Osteocyte (in vitro differentiated cells): ENCODE measurements at regions not wholly inside any gene's neighbourhood (a gene's known extent, or its start where the extent isn't known, plus 50 kb on each side); places are given as distances from the start of the nearest gene placed in this dataset.

ENCODE experiments used
- DNase-seq: peaks from one replicate; pipeline ENCODE4 v3.0.0; 2021; ENCODE audit warnings: mixed read lengths; ENCODE audit not compliant: unreplicated experiment; ENCODE audit errors: extremely low spot score
- H3K27ac Mint-ChIP-seq: one replicate; pipeline ENCODE4 v1.8.0; 2021; ENCODE audit warnings: mild to moderate bottlenecking, mixed read lengths; ENCODE audit not compliant: unreplicated experiment
- H3K27me3 Mint-ChIP-seq: one replicate; pipeline ENCODE4 v1.8.0; 2021; ENCODE audit warnings: mixed read lengths; ENCODE audit not compliant: unreplicated experiment
- H3K36me3 Mint-ChIP-seq: one replicate; pipeline ENCODE4 v1.8.0; 2021; ENCODE audit warnings: mixed read lengths; ENCODE audit not compliant: unreplicated experiment
- H3K4me1 Mint-ChIP-seq: one replicate; pipeline ENCODE4 v1.8.0; 2021; ENCODE audit warnings: mixed read lengths; ENCODE audit not compliant: unreplicated experiment
- H3K4me3 Mint-ChIP-seq: one replicate; pipeline ENCODE4 v1.8.0; 2021; ENCODE audit warnings: mild to moderate bottlenecking, moderate library complexity, mixed read lengths; ENCODE audit not compliant: unreplicated experiment
- H3K9me3 Mint-ChIP-seq: one replicate; pipeline ENCODE4 v1.8.0; 2021; ENCODE audit warnings: mixed read lengths; ENCODE audit not compliant: unreplicated experiment
- TF ChIP-seq, protein P1 (sequence below): fragments of 200-600 bp; sonication (generic); IDR thresholded peaks from 2 replicates; pipeline ENCODE4 v1.5.0; 2021; ENCODE audit warnings: antibody characterized with exemption, mild to moderate bottlenecking, moderate library complexity

- H3K36me3 Mint-ChIP-seq, result no peaks in the 10 kb centered on the region
- DNase-seq, result no peak
- TF ChIP-seq, protein P1, sequence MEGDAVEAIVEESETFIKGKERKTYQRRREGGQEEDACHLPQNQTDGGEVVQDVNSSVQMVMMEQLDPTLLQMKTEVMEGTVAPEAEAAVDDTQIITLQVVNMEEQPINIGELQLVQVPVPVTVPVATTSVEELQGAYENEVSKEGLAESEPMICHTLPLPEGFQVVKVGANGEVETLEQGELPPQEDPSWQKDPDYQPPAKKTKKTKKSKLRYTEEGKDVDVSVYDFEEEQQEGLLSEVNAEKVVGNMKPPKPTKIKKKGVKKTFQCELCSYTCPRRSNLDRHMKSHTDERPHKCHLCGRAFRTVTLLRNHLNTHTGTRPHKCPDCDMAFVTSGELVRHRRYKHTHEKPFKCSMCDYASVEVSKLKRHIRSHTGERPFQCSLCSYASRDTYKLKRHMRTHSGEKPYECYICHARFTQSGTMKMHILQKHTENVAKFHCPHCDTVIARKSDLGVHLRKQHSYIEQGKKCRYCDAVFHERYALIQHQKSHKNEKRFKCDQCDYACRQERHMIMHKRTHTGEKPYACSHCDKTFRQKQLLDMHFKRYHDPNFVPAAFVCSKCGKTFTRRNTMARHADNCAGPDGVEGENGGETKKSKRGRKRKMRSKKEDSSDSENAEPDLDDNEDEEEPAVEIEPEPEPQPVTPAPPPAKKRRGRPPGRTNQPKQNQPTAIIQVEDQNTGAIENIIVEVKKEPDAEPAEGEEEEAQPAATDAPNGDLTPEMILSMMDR, result no peak
- H3K27ac Mint-ChIP-seq, result no peak overlapping the region
- H3K27me3 Mint-ChIP-seq, result no peaks in the 10 kb centered on the region
- H3K4me1 Mint-ChIP-seq, result no peaks in the 10 kb centered on the region
- peaks cover 49% of the 10 kb centered on the region for H3K9me3 Mint-ChIP-seq
- H3K4me3 Mint-ChIP-seq, result no peak overlapping the region
Measured at GRCh38 chr1:34306568-34306967, 129.9 kb downstream of the C1orf94 start.

GRCh38 chr1:34312359-34312758 lies 135.7 kb downstream of the C1orf94 start:
- H3K27ac Mint-ChIP-seq, result no peak overlapping the region
- DNase-seq, result no peak
- H3K9me3 Mint-ChIP-seq, result peaks cover 53% of the 10 kb centered on the region
- H3K4me3 Mint-ChIP-seq, result no peak overlapping the region
- TF ChIP-seq, protein P1, result no peak
- H3K36me3 Mint-ChIP-seq, result no peaks in the 10 kb centered on the region
- H3K4me1 Mint-ChIP-seq, result no peaks in the 10 kb centered on the region
- no peaks in the 10 kb centered on the region for H3K27me3 Mint-ChIP-seq

GRCh38 chr1:34315974-34316373 lies 139.3 kb downstream of the C1orf94 start:
- Mint-ChIP-seq H3K36me3 (no peaks in the 10 kb centered on the region), H3K27me3 (no peaks in the 10 kb centered on the region), H3K4me1 (no peaks in the 10 kb centered on the region), H3K27ac (no peak overlapping the region), H3K9me3 (peaks cover 51% of the 10 kb centered on the region), H3K4me3 (no peak overlapping the region)
- TF ChIP-seq, protein P1, result no peak
- DNase-seq, result no peak

DNA sequence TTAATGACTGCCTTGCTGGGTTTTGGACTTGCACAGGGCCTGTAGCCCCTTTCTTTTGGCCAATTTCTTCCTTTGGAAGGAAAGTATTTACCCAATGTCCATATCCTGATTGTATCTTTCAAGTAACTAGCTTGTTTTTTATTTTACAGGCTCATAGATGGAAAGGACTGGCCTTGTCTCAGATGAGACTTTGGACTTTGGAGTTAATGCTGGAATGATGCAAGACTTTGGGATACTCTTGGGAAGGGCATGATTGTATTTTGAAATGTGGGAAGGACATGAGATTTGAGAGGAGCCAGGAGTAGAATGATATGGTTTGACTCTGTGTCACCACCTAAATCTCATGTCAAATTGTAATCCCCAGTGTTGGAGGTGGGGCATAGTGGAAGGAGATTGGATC lies 140.1 kb downstream of the C1orf94 start:
- Mint-ChIP-seq H3K4me3 (no peak overlapping the region), H3K27ac (no peak overlapping the region), H3K27me3 (no peaks in the 10 kb centered on the region), H3K9me3 (peaks cover 55% of the 10 kb centered on the region), H3K4me1 (no peaks in the 10 kb centered on the region), H3K36me3 (no peaks in the 10 kb centered on the region)
- no peak for DNase-seq
- TF ChIP-seq, protein P1, result no peak

DNA sequence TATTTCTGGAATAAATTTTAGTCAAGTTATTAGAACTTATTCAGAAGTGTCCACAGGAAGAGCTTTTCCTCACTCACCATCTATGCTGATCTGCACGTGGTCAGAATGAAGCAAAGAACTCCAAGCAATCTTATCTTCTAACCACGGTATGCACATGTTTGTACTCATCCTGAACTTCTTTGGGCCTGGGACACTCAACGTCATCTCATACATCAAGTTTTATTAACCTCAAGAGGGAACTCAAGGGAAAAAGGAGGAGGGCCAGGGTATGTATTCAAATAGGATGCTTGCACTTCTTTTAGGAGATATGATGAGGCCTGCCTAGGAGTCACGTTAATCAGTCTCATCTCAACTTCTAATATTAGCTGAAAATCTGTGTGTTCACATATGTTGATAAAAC lies 142.5 kb downstream of the C1orf94 start:
- DNase-seq, result no peak
- no peak overlapping the region for H3K4me3 Mint-ChIP-seq
- no peak overlapping the region for H3K27ac Mint-ChIP-seq
- H3K4me1 Mint-ChIP-seq, result no peaks in the 10 kb centered on the region
- no peaks in the 10 kb centered on the region for H3K27me3 Mint-ChIP-seq
- H3K36me3 Mint-ChIP-seq, result no peaks in the 10 kb centered on the region
- TF ChIP-seq, protein P1, result no peak
- peaks cover 46% of the 10 kb centered on the region for H3K9me3 Mint-ChIP-seq
